ENCODE measurements at regions not wholly inside any gene's neighbourhood (a gene's known extent, or its start where the extent isn't known, plus 50 kb on each side); places are given as distances from the start of the nearest gene placed in this dataset.

DNA sequence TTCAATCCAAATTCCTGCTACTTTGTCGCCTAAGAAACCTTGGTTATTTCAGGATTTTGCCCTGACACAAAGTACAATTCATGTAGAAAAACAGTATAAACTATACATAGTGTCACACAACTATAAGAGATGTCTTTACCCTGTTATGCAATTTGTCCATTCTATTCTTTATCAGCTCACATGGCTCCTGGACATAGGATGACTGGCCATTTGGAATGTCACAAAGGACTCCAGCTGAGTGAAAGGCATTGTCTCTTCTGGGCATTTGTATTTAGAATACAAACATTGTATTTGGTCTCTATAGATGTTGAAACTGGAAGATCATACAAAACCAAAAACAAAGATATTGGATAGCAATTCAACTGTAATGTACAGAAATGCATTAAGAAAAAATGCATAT lies 944.6 kb upstream of the LRRTM1 start:
- no peaks in the 10 kb centered on the region for H3K4me1 ChIP-seq
- TF ChIP-seq POLR2A (IDR thresholded peaks at IDR 0.05) = no peak
- TF ChIP-seq, protein P1, sequence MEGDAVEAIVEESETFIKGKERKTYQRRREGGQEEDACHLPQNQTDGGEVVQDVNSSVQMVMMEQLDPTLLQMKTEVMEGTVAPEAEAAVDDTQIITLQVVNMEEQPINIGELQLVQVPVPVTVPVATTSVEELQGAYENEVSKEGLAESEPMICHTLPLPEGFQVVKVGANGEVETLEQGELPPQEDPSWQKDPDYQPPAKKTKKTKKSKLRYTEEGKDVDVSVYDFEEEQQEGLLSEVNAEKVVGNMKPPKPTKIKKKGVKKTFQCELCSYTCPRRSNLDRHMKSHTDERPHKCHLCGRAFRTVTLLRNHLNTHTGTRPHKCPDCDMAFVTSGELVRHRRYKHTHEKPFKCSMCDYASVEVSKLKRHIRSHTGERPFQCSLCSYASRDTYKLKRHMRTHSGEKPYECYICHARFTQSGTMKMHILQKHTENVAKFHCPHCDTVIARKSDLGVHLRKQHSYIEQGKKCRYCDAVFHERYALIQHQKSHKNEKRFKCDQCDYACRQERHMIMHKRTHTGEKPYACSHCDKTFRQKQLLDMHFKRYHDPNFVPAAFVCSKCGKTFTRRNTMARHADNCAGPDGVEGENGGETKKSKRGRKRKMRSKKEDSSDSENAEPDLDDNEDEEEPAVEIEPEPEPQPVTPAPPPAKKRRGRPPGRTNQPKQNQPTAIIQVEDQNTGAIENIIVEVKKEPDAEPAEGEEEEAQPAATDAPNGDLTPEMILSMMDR (IDR thresholded peaks at IDR 0.05) = no peak
- no peak for DNase-seq
- H3K4me3 ChIP-seq = no peak overlapping the region
- no peaks in the 10 kb centered on the region for H3K9me3 ChIP-seq
- no peak overlapping the region for H3K27ac ChIP-seq
- no peaks in the 10 kb centered on the region for H3K36me3 ChIP-seq
- H3K27me3 ChIP-seq = no peaks in the 10 kb centered on the region

DNA sequence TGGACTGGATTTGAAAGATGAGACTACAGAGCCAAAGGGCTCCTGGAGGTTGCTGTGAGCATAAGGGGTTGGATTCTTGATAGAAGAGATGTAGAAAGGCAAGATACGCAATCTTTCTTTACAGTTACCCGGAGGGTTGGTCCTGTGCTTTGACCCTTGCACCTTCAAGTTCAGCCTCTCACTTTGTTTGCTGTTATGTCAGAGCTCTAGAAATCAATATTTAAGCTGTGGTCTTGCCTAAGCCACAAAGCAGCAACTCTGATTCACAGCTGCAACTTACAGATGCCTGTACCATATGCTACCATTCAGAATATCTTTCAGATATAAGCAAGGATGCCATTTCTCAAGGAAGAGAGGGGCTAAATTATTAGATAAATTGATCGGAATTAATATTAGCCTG lies 943.1 kb upstream of the LRRTM1 start:
- H3K27ac ChIP-seq = no peak overlapping the region
- H3K9me3 ChIP-seq = no peaks in the 10 kb centered on the region
- H3K36me3 ChIP-seq = no peaks in the 10 kb centered on the region
- H3K27me3 ChIP-seq = no peaks in the 10 kb centered on the region
- TF ChIP-seq POLR2A (IDR thresholded peaks at IDR 0.05) = no peak
- TF ChIP-seq, protein P1 (IDR thresholded peaks at IDR 0.05) = no peak
- no peak overlapping the region for H3K4me3 ChIP-seq
- no peaks in the 10 kb centered on the region for H3K4me1 ChIP-seq
- no peak for DNase-seq

DNA sequence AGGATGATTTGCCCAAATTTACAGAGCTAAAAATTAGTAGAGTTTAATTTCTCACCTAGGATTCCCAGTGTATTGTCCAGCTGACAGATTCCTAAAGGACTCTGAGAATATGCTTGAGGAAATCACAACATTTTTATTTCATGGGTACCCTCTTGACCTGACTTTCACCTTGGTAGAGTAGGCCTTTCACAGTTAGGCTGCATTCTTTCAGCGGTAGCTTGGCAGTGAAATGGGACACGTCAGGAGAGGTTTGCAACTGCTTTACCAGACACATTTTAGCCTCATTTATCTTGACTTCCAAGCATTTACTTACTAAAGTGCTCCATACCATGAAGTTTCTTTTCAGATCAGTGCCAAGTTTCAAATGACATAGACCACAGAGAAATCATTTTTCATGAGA lies 937.9 kb upstream of the LRRTM1 start:
- H3K4me1 ChIP-seq = no peaks in the 10 kb centered on the region
- no peak for DNase-seq
- H3K27me3 ChIP-seq = no peaks in the 10 kb centered on the region
- TF ChIP-seq, protein P1 (IDR thresholded peaks at IDR 0.05) = no peak
- no peak for TF ChIP-seq POLR2A (IDR thresholded peaks at IDR 0.05)
- H3K36me3 ChIP-seq = no peaks in the 10 kb centered on the region
- no peaks in the 10 kb centered on the region for H3K9me3 ChIP-seq
- no peak overlapping the region for H3K4me3 ChIP-seq
- H3K27ac ChIP-seq = no peak overlapping the region

DNA sequence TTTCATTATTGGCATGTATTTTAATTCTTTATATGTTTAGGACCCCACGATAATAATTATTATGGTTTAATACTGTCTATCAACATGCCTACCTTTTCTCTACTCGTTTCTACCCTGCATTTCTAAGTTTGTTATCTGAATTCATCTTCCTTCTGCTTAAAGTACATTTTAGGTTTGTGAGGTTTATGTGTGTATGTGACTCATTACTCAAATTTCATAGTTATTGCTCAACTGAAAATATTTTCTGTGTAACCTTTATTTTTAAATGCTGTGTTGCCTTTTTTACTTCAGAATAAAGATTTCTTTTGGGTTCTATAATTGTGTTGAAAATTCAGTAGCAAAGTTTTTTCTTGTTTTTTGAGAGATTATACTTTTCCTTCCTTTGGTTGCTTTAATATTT lies 933.9 kb upstream of the LRRTM1 start:
- H3K36me3 ChIP-seq = no peaks in the 10 kb centered on the region
- no peak overlapping the region for H3K27ac ChIP-seq
- no peak overlapping the region for H3K4me3 ChIP-seq
- no peak for TF ChIP-seq POLR2A (IDR thresholded peaks at IDR 0.05)
- TF ChIP-seq, protein P1 (IDR thresholded peaks at IDR 0.05) = no peak
- DNase-seq = no peak
- H3K4me1 ChIP-seq = no peaks in the 10 kb centered on the region
- no peaks in the 10 kb centered on the region for H3K27me3 ChIP-seq
- no peaks in the 10 kb centered on the region for H3K9me3 ChIP-seq

DNA sequence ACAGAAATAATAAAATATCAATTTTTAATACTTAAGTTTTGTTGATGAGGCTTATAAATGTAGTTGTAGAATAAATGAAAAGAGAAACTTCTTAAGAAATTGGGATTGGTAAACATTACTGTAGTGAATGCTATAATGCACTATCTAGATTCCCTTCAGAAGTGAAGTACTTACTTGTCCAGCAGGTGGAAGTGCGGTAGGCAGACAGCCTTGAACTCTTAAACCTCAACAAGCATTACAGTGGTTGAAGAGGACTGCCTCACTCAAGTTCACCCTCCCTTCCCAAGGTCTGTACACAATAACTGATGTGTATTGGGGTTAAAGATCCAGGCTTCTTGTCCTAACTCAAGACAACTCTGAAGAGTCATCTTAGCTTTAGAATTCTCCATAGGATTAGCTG lies 931.0 kb upstream of the LRRTM1 start:
- Histone ChIP-seq H3K4me1 (no peaks in the 10 kb centered on the region), H3K4me3 (no peak overlapping the region), H3K27me3 (no peaks in the 10 kb centered on the region), H3K9me3 (no peaks in the 10 kb centered on the region), H3K27ac (no peak overlapping the region), H3K36me3 (no peaks in the 10 kb centered on the region)
- DNase-seq = no peak
- no peak for TF ChIP-seq POLR2A (IDR thresholded peaks at IDR 0.05)
- TF ChIP-seq, protein P1 (IDR thresholded peaks at IDR 0.05) = no peak

DNA sequence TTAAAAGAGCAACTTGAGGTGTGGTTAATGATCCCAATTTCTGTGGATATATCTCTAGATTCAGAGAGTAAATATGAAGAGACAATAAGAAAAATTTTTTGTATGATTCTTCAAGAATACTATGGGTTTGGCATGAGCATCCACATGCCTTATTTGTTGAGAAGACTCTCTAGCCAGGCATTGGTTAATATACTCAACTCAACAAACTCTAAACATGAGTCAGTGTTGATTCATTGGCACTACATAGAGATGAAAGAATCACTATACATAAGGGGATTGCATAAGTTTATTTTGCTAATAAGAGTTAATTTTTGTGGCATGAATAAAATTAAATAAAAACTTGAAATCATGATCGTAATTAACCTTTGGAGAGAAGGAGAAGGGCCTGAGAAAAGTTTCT lies 930.2 kb upstream of the LRRTM1 start:
- Histone ChIP-seq H3K27ac (no peak overlapping the region), H3K9me3 (no peaks in the 10 kb centered on the region)

More for the DNA sequence above, 930.2 kb upstream of the LRRTM1 start:
- Histone ChIP-seq H3K27me3 (no peaks in the 10 kb centered on the region), H3K4me1 (no peaks in the 10 kb centered on the region), H3K4me3 (no peak overlapping the region), H3K36me3 (no peaks in the 10 kb centered on the region)
- DNase-seq = no peak
- TF ChIP-seq, protein P1 (IDR thresholded peaks at IDR 0.05) = no peak
- TF ChIP-seq POLR2A (IDR thresholded peaks at IDR 0.05) = no peak
